HCT116 (cell line): ENCODE measurements at regions not wholly inside any gene's neighbourhood (a gene's known extent, or its start where the extent isn't known, plus 50 kb on each side); places are given as distances from the start of the nearest gene placed in this dataset.

Experiments used
- ATAC-seq: fragments of 200-7000 bp; cut with Tn5 transposase; 2 replicates; pipeline ENCODE4 v1.9.1; 2020; ENCODE audit warnings: mild to moderate bottlenecking, moderate library complexity
- BruUV-seq: library from RNA; stranded (reverse); fragments of 400-500 nt; replicated peaks from 2 replicates; lab custom pipeline; 2021; lab: Mats Ljungman, UMichigan
- CTCF ChIA-PET: fragments of 300-600 bp; sonication (Branson Sonifier 250); formaldehyde crosslinking; loops from one replicate; lab custom pipeline; 2021; ENCODE audit warnings: antibody characterized with exemption; lab: Charles Lee
- POLR2A ChIA-PET: fragments of 300-600, 350-600 bp; sonication (Branson Sonifier 250); formaldehyde crosslinking; loops from one replicate; lab custom pipeline; 2021; ENCODE audit warnings: antibody characterized with exemption; lab: Charles Lee
- RAD21 ChIA-PET, 2 experiments: fragments of 300-600 bp; sonication (Branson Sonifier 250); formaldehyde crosslinking; loops; one replicate each; lab custom pipeline; 2023; ENCODE audit warnings: low total read pairs in 2 of 2; ENCODE audit not compliant: uncharacterized antibody in 2 of 2, unreplicated experiment in 2 of 2, low non-redundant PET in 1 of 2; lab: Charles Lee
- DNase-seq: peaks from one replicate; pipeline ENCODE4 v3.0.0-alpha.2; 2010; ENCODE audit warnings: low read depth, low spot score
- H2AFZ ChIP-seq: fragments of 200-600 bp; shearing (Covaris generic), sonication (generic); 2 replicates; pipeline ENCODE4 v1.6.1; 2017; ENCODE audit warnings: low read depth, mixed run types, mixed read lengths, antibody characterized with exemption, low read length; ENCODE audit not compliant: poor library complexity, severe bottlenecking
- H3K27ac ChIP-seq: 2 replicates; pipeline ENCODE4 v1.5.1; 2012; ENCODE audit warnings: low read depth, low read length
- H3K27me3 ChIP-seq: fragments of 200-600 bp; sonication (generic); 2 replicates; pipeline ENCODE4 v1.6.1; 2016; ENCODE audit warnings: mixed run types, low read length, mixed read lengths; ENCODE audit not compliant: insufficient read depth
- H3K36me3 ChIP-seq, 2 experiments: fragments of 200-500 bp in 1 of 2; fragments of 200-600 bp in 1 of 2; sonication (Bioruptor generic) in 1 of 2; sonication (generic) in 1 of 2; 2 replicates each; pipeline versions ENCODE4 v1.5.1 to v1.6.1; 2014 to 2016; ENCODE audit warnings: low read length in 2 of 2, inconsistent platforms in 1 of 2, mixed read lengths in 1 of 2, mixed run types in 1 of 2; ENCODE audit not compliant: insufficient read depth in 2 of 2, control insufficient read depth in 1 of 2
- H3K4me1 ChIP-seq, 2 experiments: fragments of 200-600 bp in 1 of 2; sonication (generic) in 1 of 2; 2 replicates each; pipeline versions ENCODE4 v1.5.1 to v1.6.1; 2012 to 2017; ENCODE audit warnings: low read length in 2 of 2, inconsistent platforms in 1 of 2, mild to moderate bottlenecking in 1 of 2, mixed read lengths in 1 of 2, mixed run types in 1 of 2, moderate library complexity in 1 of 2; ENCODE audit not compliant: insufficient read depth in 2 of 2, control insufficient read depth in 1 of 2
- H3K4me2 ChIP-seq: fragments of 200-600 bp; sonication (generic); 2 replicates; pipeline ENCODE4 v1.6.1; 2017; ENCODE audit warnings: mixed run types, low read length, mixed read lengths
- H3K4me3 ChIP-seq, 2 experiments: fragments of 200-600 bp in 1 of 2; sonication (generic) in 1 of 2; replicated peaks in 1 of 2; 2 replicates each; pipeline ENCODE4 v1.5.1; 2011 to 2016; ENCODE audit warnings: low read length in 2 of 2, control low read depth in 1 of 2, low read depth in 1 of 2, mild to moderate bottlenecking in 1 of 2, mixed read lengths in 1 of 2, mixed run types in 1 of 2
- H3K79me2 ChIP-seq: fragments of 200-600 bp; sonication (generic); 2 replicates; pipeline ENCODE4 v1.6.1; 2017; ENCODE audit warnings: mild to moderate bottlenecking, mixed run types, low read length, moderate library complexity, mixed read lengths; ENCODE audit not compliant: insufficient read depth
- H3K9ac ChIP-seq: fragments of 200-600 bp; sonication (generic); 2 replicates; pipeline ENCODE4 v1.6.1; 2016; ENCODE audit warnings: low read length, mixed read lengths
- H3K9me2 ChIP-seq: fragments of 200-600 bp; sonication (generic), shearing (Covaris generic); 2 replicates; pipeline ENCODE4 v1.6.1; 2017; ENCODE audit warnings: mixed run types, mild to moderate bottlenecking, moderate library complexity; ENCODE audit not compliant: insufficient read depth
- H3K9me3 ChIP-seq, 2 experiments: fragments of 200-500 bp in 1 of 2; fragments of 200-600 bp in 1 of 2; sonication (Bioruptor generic) in 1 of 2; sonication (generic) in 1 of 2; 2 replicates each; pipeline ENCODE4 v1.6.1; 2014 to 2017; ENCODE audit warnings: low read length in 2 of 2, mixed read lengths in 2 of 2, inconsistent platforms in 1 of 2, low read depth in 1 of 2, mild to moderate bottlenecking in 1 of 2, mixed run types in 1 of 2, moderate library complexity in 1 of 2; ENCODE audit not compliant: control insufficient read depth in 1 of 2, insufficient read depth in 1 of 2
- H4K20me1 ChIP-seq: fragments of 200-600 bp; sonication (generic), shearing (Covaris generic); 2 replicates; pipeline ENCODE4 v1.6.1; 2017; ENCODE audit warnings: mixed run types, mild to moderate bottlenecking, moderate library complexity; ENCODE audit not compliant: insufficient read depth
- ATF3 ChIP-seq: IDR thresholded peaks from 2 replicates; pipeline ENCODE4 v1.6.1; 2012
- CTCF ChIP-seq, 3 experiments: fragments of 200-600 bp in 1 of 3; sonication (generic) in 1 of 3; IDR thresholded peaks in 2 of 3; conservative IDR thresholded peaks in 1 of 3; 2 replicates each; pipeline ENCODE4 v1.5.1; 2012 to 2017; ENCODE audit warnings: low read depth in 2 of 3, low read length in 2 of 3, antibody characterized with exemption in 1 of 3, borderline replicate concordance in 1 of 3, control low read depth in 1 of 3, mild to moderate bottlenecking in 1 of 3, mixed read lengths in 1 of 3, mixed run types in 1 of 3, moderate library complexity in 1 of 3; ENCODE audit not compliant: insufficient read depth in 1 of 3
- ELF1 ChIP-seq: IDR thresholded peaks from 2 replicates; pipeline ENCODE4 v1.6.1; 2012; ENCODE audit warnings: low read depth, borderline replicate concordance
- EZH2 ChIP-seq: fragments of 200-600 bp; sonication (generic); IDR thresholded peaks from 2 replicates; pipeline ENCODE4 v1.6.1; 2017; ENCODE audit warnings: antibody characterized with exemption, mixed run types
- FOSL1 ChIP-seq: IDR thresholded peaks from 2 replicates; pipeline ENCODE4 v1.6.1; 2012; ENCODE audit warnings: low read depth
- MAX ChIP-seq: IDR thresholded peaks from 2 replicates; pipeline ENCODE4 v1.6.1; 2012
- SP1 ChIP-seq: IDR thresholded peaks from 2 replicates; pipeline ENCODE4 v1.6.1; 2012; ENCODE audit warnings: low read depth
- SRF ChIP-seq: IDR thresholded peaks from 2 replicates; pipeline ENCODE4 v1.6.1; 2012; ENCODE audit warnings: low read depth
- ZBTB33 ChIP-seq: IDR thresholded peaks from 2 replicates; pipeline ENCODE4 v1.6.1; 2011; ENCODE audit warnings: mild to moderate bottlenecking, low read length, moderate library complexity; ENCODE audit not compliant: insufficient replicate concordance; ENCODE audit errors: extremely low read depth
- ZNF274 ChIP-seq: fragments of 200-500 bp; sonication (Bioruptor generic); IDR thresholded peaks from 2 replicates; pipeline ENCODE4 v1.6.1; 2014; ENCODE audit warnings: mild to moderate bottlenecking, low read depth, low read length, inconsistent platforms
- intact Hi-C: fragments of 100-400 bp; cut with micrococcal nuclease; formaldehyde crosslinking; loops from 2 replicates; pipeline ENCODE4 v1.10.0; 2022

- no peaks in the 10 kb centered on the region for H3K9me3 ChIP-seq
- no peaks in the 10 kb centered on the region for H3K27me3 ChIP-seq
- intact Hi-C loops = no loop called here
- H3K9me2 ChIP-seq = no peaks in the 10 kb centered on the region
- H3K4me1 ChIP-seq = peaks cover 0 to 4% of the 10 kb centered on the region in 2 experiments; a peak in 1 of 4 replicates
- DNase-seq (no peak), ATAC-seq (no peak)
- H3K4me3 ChIP-seq = no peak overlapping the region
- ChIA-PET RAD21 (no interaction called here), CTCF (no interaction called here), POLR2A (no interaction called here)
- TF ChIP-seq CTCF (IDR thresholded peaks at IDR 0.05 in 2 of 3, conservative IDR thresholded peaks at IDR 0.05 in 1 of 3; ENCODE audit: borderline replicate concordance in 1 of 3, insufficient read depth in 1 of 3, low read depth in 2 of 3, low read length in 2 of 3) (no peak), ZBTB33 (no peak), FOSL1 (no peak), SRF (no peak), SP1 (no peak), ATF3 (no peak), MAX (no peak), EZH2 (no peak), ELF1 (no peak), ZNF274 (no peak)
- H3K36me3 ChIP-seq = no peaks in the 10 kb centered on the region
- H3K27ac ChIP-seq = no peak overlapping the region
- no peaks in the 10 kb centered on the region for H3K79me2 ChIP-seq
- no peak overlapping the region for H2AFZ ChIP-seq
- H3K4me2 ChIP-seq = no peak overlapping the region
- no TSS peak for BruUV-seq
- H4K20me1 ChIP-seq = no peaks in the 10 kb centered on the region
- H3K9ac ChIP-seq = no peak overlapping the region
Observed at GRCh38 chr2:230657462-230657861, 55.2 kb upstream of the CAB39 start.
